GM12878 (cell line): ENCODE measurements at regions not wholly inside any gene's neighbourhood (a gene's known extent, or its start where the extent isn't known, plus 50 kb on each side); places are given as distances from the start of the nearest gene placed in this dataset.

Experiments
- ATAC-seq: fragments of 200-7000 bp; cut with Tn5 transposase; 3 replicates; pipeline ENCODE4 v1.9.1; 2020; ENCODE audit warnings: mild to moderate bottlenecking, moderate library complexity
- BruUV-seq: library from RNA; stranded (reverse); fragments of 400-500 nt; replicated peaks from 2 replicates; lab custom pipeline; 2021; lab: Mats Ljungman, UMichigan
- CTCF ChIA-PET: fragments of 300-600 bp; sonication (Branson Sonifier 250); formaldehyde crosslinking; extraction: SDS; loops from one replicate; lab custom pipeline; 2021; ENCODE audit warnings: inconsistent platforms; lab: Yijun Ruan, JAX
- POLR2A ChIA-PET: fragments of 350-600 bp; formaldehyde crosslinking; extraction: SDS; loops from one replicate; lab custom pipeline; 2021; ENCODE audit warnings: inconsistent platforms; lab: Charles Lee
- RAD21 ChIA-PET: fragments of 300-600 bp; sonication (Branson Sonifier 250); formaldehyde crosslinking; loops from one replicate; lab custom pipeline; 2023; ENCODE audit warnings: antibody characterized with exemption; ENCODE audit not compliant: unreplicated experiment; lab: Charles Lee
- SMC1A ChIA-PET: fragments of 300-600 bp; sonication (Branson Sonifier 250); formaldehyde crosslinking; loops from one replicate; lab custom pipeline; 2023; ENCODE audit not compliant: unreplicated experiment, uncharacterized antibody; lab: Charles Lee
- DNase-seq: peaks from one replicate; pipeline ENCODE4 v3.0.0-alpha.2; 2011; ENCODE audit warnings: low read depth, low spot score
- FAIRE-seq: peaks from 3 replicates; lab custom pipeline; 2011; peaks lifted over from hg19 to GRCh38; lab: Jason Lieb, UNC
- H2AFZ ChIP-seq: 2 replicates; pipeline ENCODE4 v1.6.0; 2011; ENCODE audit warnings: low read depth, low read length, control low read depth; ENCODE audit not compliant: control insufficient read depth
- H3K27ac ChIP-seq: 2 replicates; pipeline ENCODE4 v1.5.1; 2011; ENCODE audit warnings: control low read depth; ENCODE audit not compliant: control insufficient read depth, insufficient read depth
- H3K27me3 ChIP-seq, 2 experiments: replicated peaks in 1 of 2; 2 replicates each; pipeline versions ENCODE4 v1.6.0 to v1.6.1; 2011; ENCODE audit warnings: low read length in 1 of 2; ENCODE audit not compliant: control insufficient read depth in 2 of 2, insufficient read depth in 2 of 2
- H3K36me3 ChIP-seq, 2 experiments: 2 replicates each; pipeline ENCODE4 v1.5.1; 2011; ENCODE audit warnings: low read length in 1 of 2; ENCODE audit not compliant: control insufficient read depth in 2 of 2, insufficient read depth in 2 of 2
- H3K4me1 ChIP-seq: 2 replicates; pipeline ENCODE4 v1.6.1; 2011; ENCODE audit warnings: mild to moderate bottlenecking, low read length, moderate library complexity, mixed read lengths; ENCODE audit not compliant: control insufficient read depth, insufficient read depth
- H3K4me2 ChIP-seq: 2 replicates; pipeline ENCODE4 v1.6.0; 2011; ENCODE audit warnings: control low read depth; ENCODE audit not compliant: control insufficient read depth, insufficient read depth
- H3K4me3 ChIP-seq: fragments of 200-600 bp; sonication (generic); 2 replicates; pipeline ENCODE4 v1.5.1; 2016
- H3K79me2 ChIP-seq: 2 replicates; pipeline ENCODE4 v1.6.0; 2011; ENCODE audit warnings: low read length; ENCODE audit not compliant: control insufficient read depth, insufficient read depth
- H3K9ac ChIP-seq: 2 replicates; pipeline ENCODE4 v1.8.0; 2011; ENCODE audit warnings: low read length, control low read depth, mixed read lengths; ENCODE audit not compliant: control insufficient read depth, insufficient read depth
- H3K9me3 ChIP-seq: replicated peaks from 3 replicates; pipeline ENCODE4 v1.5.1; 2011; ENCODE audit warnings: mild to moderate bottlenecking, low read length; ENCODE audit not compliant: control insufficient read depth, insufficient read depth
- H4K20me1 ChIP-seq: 2 replicates; pipeline ENCODE4 v1.6.0; 2011; ENCODE audit not compliant: control insufficient read depth, insufficient read depth
- CBX3 ChIP-seq: fragments of 200-600 bp; sonication (generic); IDR thresholded peaks from 2 replicates; pipeline ENCODE4 v1.6.1; 2016; ENCODE audit warnings: low read depth, borderline replicate concordance
- CTCF ChIP-seq, 3 experiments: IDR thresholded peaks in 2 of 3; conservative IDR thresholded peaks in 1 of 3; 2 replicates each; pipeline ENCODE4 v1.5.1; 2011; ENCODE audit warnings: low read depth in 3 of 3, low read length in 3 of 3, mild to moderate bottlenecking in 3 of 3, control low read depth in 2 of 3, moderate library complexity in 2 of 3, inconsistent platforms in 1 of 3, mixed read lengths in 1 of 3; ENCODE audit not compliant: control insufficient read depth in 2 of 3, insufficient read depth in 1 of 3; ENCODE audit errors: extremely low read depth in 1 of 3
- EED ChIP-seq: sonication (generic); IDR thresholded peaks from 2 replicates; pipeline ENCODE4 v1.6.1; 2016; ENCODE audit warnings: antibody characterized with exemption, low read depth
- IKZF1 ChIP-seq: fragments of 450-650 bp; conservative IDR thresholded peaks from 2 replicates; pipeline ENCODE4 v1.6.1; 2017; ENCODE audit warnings: antibody characterized with exemption, mild to moderate bottlenecking
- KAT2A ChIP-seq: conservative IDR thresholded peaks from 2 replicates; pipeline ENCODE4 v1.6.1; 2011; ENCODE audit warnings: low read depth, low read length; ENCODE audit not compliant: control insufficient read depth
- RCOR1 ChIP-seq: conservative IDR thresholded peaks from 2 replicates; pipeline ENCODE4 v1.6.1; 2012; ENCODE audit warnings: low read depth, low read length, improper control_type of control experiment
- SMARCA5 ChIP-seq: fragments of 450-650 bp; IDR thresholded peaks from 2 replicates; pipeline ENCODE4 v1.6.1; 2017; ENCODE audit warnings: mild to moderate bottlenecking
- YY1 ChIP-seq: IDR thresholded peaks from 2 replicates; pipeline ENCODE4 v1.6.1; 2011; ENCODE audit warnings: low read depth, mild to moderate bottlenecking, low read length
- ZNF217 ChIP-seq: fragments of 450-650 bp; IDR thresholded peaks from 2 replicates; pipeline ENCODE4 v1.6.1; 2017; ENCODE audit warnings: antibody characterized with exemption, mild to moderate bottlenecking
- ZNF274 ChIP-seq: IDR thresholded peaks from one replicate; pipeline ENCODE4 v1.8.0; 2011; ENCODE audit not compliant: insufficient read length, insufficient read depth
- WGBS: methylation state at CpG from one replicate; pipeline ENCODE4 v1.1.6; 2016; ENCODE audit warnings: low lambda C conversion rate; ENCODE audit not compliant: insufficient replicate concordance, insufficient coverage; ENCODE audit errors: missing lambda C conversion rate; 5-methylcytosine and 5-hydroxymethylcytosine counted together
- in situ Hi-C: fragments of 300-500 bp; cut with MboI; formaldehyde crosslinking; loops from 9 replicates; pipeline ENCODE4 v1.14.3; 2018; ENCODE audit warnings: mixed read lengths
- intact Hi-C: fragments of 100-400 bp; cut with micrococcal nuclease; formaldehyde crosslinking; loops from one replicate; pipeline ENCODE4 v1.14.2; 2022; ENCODE audit not compliant: unreplicated experiment

GRCh38 chr4:54877006-54877405 lies 219.2 kb downstream of the KIT start:
- ATAC-seq (no peak), DNase-seq (no peak), FAIRE-seq (no peak)
- ChIA-PET CTCF (interaction anchor here (0.7 kb wide), 1 partner anchor 90 kb away, joined by 3 read pairs; no protein-coding TSS in a partner anchor), RAD21 (no interaction called here), POLR2A (no interaction called here), SMC1A (interaction anchor here (1.5 kb wide), 1 partner anchor 9 kb away, joined by 3 read pairs; no protein-coding TSS in a partner anchor)
- no TSS peak for BruUV-seq
- intact Hi-C loops (no loop called here), in situ Hi-C loops (no loop called here)
- no peak overlapping the region for H3K4me2 ChIP-seq
- no peaks in the 10 kb centered on the region for H3K9me3 ChIP-seq
- H3K4me3 ChIP-seq, result no peak overlapping the region
- H3K4me1 ChIP-seq, result no peaks in the 10 kb centered on the region
- 57% methylated on average over 2 of the region's 2 CpGs for WGBS
- H3K27ac ChIP-seq, result no peak overlapping the region
- H3K36me3 ChIP-seq, result no peaks in the 10 kb centered on the region
- H3K9ac ChIP-seq, result no peak overlapping the region
- H3K27me3 ChIP-seq, result no peaks in the 10 kb centered on the region
- H2AFZ ChIP-seq, result no peak overlapping the region
- no peaks in the 10 kb centered on the region for H3K79me2 ChIP-seq
- H4K20me1 ChIP-seq, result no peaks in the 10 kb centered on the region
- TF ChIP-seq SMARCA5 (no peak), ZNF217 (no peak), KAT2A (no peak), CBX3 (no peak)

- ChIA-PET SMC1A (interaction anchor here (1.2 kb wide), 1 partner anchor 162 kb away, joined by 3 read pairs; no protein-coding TSS in a partner anchor), RAD21 (no interaction called here), CTCF (interaction anchor here (0.7 kb wide), 1 partner anchor 79 kb away, joined by 3 read pairs; no protein-coding TSS in a partner anchor), POLR2A (no interaction called here)
- Histone ChIP-seq H4K20me1 (no peaks in the 10 kb centered on the region), H3K9ac (no peak overlapping the region), H3K4me1 (no peaks in the 10 kb centered on the region), H3K4me3 (no peak overlapping the region), H3K79me2 (no peaks in the 10 kb centered on the region), H2AFZ (no peak overlapping the region), H3K27ac (no peak overlapping the region), H3K36me3 (no peaks in the 10 kb centered on the region), H3K4me2 (no peak overlapping the region), H3K9me3 (no peaks in the 10 kb centered on the region), H3K27me3 (no peaks in the 10 kb centered on the region)
- DNase-seq (no peak), ATAC-seq (no peak), FAIRE-seq (no peak)
- WGBS, result 0% methylated on average over 3 of the region's 3 CpGs
- TF ChIP-seq ZNF274 (no peak), IKZF1 (no peak), RCOR1 (no peak), YY1 (no peak), CTCF (IDR thresholded peaks at IDR 0.05 in 2 of 3, conservative IDR thresholded peaks at IDR 0.05 in 1 of 3; ENCODE audit: control insufficient read depth in 2 of 3, extremely low read depth in 1 of 3, insufficient read depth in 1 of 3, low read depth in 3 of 3, low read length in 3 of 3) (no peak), EED (no peak)
- intact Hi-C loops (no loop called here), in situ Hi-C loops (no loop called here)
- no TSS peak for BruUV-seq
These were observed 214.5 kb downstream of the KIT start for GRCh38 chr4:54872261-54872660.
